ENCODE measurements at regions not wholly inside any gene's neighbourhood (a gene's known extent, or its start where the extent isn't known, plus 50 kb on each side); places are given as distances from the start of the nearest gene placed in this dataset.

DNA sequence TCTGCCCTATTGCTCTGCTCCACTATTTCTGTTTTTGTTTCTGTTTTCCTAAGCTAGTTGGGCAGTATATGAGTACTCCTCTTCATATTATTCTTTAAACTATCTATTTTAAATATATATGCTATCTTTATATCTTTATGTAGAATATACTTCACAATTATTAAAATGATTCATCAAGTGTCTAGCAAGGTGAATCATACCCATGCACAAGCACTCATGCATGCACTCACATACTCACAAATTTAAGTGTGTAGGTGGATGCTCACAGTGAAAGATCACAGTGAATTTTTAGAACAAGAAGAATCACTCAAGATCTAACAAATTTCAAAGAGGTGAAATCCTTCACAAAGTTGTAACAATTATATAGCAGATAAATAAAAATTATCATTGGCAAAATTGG lies 435.6 kb upstream of the SLITRK5 start:
- no peak for TF ChIP-seq NFRKB (IDR thresholded peaks at IDR 0.05)
- TF ChIP-seq SP1 (IDR thresholded peaks at IDR 0.05), result no peak
- TF ChIP-seq FOXK2 (IDR thresholded peaks at IDR 0.05), result no peak
- no peak for TF ChIP-seq TARDBP (IDR thresholded peaks at IDR 0.05)
- TF ChIP-seq FOXM1 (IDR thresholded peaks at IDR 0.05; ENCODE audit: borderline replicate concordance), result no peak
- TF ChIP-seq SUZ12 (IDR thresholded peaks at IDR 0.05), result no peak
- no peak for TF ChIP-seq L3MBTL2 (conservative IDR thresholded peaks at IDR 0.05)
- TF ChIP-seq CTBP1 (IDR thresholded peaks at IDR 0.05; ENCODE audit: borderline replicate concordance), result no peak
- TF ChIP-seq ARNT (IDR thresholded peaks at IDR 0.05), result no peak
- no peak for TF ChIP-seq BHLHE40 (IDR thresholded peaks at IDR 0.05; ENCODE audit: borderline replicate concordance)
